ENCODE measurements at regions not wholly inside any gene's neighbourhood (a gene's known extent, or its start where the extent isn't known, plus 50 kb on each side); places are given as distances from the start of the nearest gene placed in this dataset.
"Not testable (repeated sequence)": the region's sequence is repeated elsewhere in the genome, so short reads cannot be mapped to it uniquely, and the experiment has no call there.

DNA sequence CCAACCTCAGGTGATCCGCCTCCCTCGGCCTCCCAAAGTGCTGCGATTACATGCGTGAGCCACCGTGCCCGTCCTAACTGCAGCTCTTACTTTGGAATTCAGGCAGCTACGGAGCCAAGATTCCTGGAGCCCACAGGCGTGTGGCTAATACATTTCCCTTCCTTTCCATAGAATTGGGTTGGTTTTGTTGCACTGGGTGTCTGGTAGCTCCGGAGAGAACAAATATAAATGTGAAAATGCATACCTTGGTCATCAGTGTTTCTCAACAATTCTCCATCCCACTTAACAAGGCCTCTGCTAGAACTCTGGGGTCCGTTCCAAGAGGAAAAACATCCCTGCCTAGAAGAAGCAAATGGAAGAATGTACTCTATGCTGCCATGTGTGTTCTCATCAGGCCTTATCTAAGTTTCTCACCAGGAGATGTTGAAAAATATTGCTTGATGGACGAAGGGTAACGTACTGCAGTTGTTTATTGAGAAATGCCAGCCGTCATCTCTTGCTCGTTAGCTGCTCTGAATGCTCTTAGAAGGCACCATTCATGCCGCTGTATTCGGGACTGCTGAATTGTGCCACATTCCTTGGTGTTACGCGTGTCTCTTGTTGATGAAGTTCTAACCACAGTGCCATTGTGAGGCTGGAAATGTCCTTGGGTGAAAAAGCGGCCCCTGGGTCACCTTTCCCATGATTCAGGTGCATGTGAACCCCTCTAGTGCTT lies 50.5 kb upstream of the CD99 start:
- DNase-seq (ENCODE audit: low read depth) = no peak
- no peak for TF ChIP-seq POLR2A (IDR thresholded peaks at IDR 0.05; ENCODE audit: extremely low read depth, insufficient read length)
- TF ChIP-seq, protein P1, sequence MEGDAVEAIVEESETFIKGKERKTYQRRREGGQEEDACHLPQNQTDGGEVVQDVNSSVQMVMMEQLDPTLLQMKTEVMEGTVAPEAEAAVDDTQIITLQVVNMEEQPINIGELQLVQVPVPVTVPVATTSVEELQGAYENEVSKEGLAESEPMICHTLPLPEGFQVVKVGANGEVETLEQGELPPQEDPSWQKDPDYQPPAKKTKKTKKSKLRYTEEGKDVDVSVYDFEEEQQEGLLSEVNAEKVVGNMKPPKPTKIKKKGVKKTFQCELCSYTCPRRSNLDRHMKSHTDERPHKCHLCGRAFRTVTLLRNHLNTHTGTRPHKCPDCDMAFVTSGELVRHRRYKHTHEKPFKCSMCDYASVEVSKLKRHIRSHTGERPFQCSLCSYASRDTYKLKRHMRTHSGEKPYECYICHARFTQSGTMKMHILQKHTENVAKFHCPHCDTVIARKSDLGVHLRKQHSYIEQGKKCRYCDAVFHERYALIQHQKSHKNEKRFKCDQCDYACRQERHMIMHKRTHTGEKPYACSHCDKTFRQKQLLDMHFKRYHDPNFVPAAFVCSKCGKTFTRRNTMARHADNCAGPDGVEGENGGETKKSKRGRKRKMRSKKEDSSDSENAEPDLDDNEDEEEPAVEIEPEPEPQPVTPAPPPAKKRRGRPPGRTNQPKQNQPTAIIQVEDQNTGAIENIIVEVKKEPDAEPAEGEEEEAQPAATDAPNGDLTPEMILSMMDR (IDR thresholded peaks at IDR 0.05; ENCODE audit: low read depth, low read length) = no peak
- no peak for TF ChIP-seq MYC (IDR thresholded peaks at IDR 0.05; ENCODE audit: low read depth, low read length)
- no peak overlapping the region for H3K4me3 ChIP-seq (ENCODE audit: low read depth, low read length)

DNA sequence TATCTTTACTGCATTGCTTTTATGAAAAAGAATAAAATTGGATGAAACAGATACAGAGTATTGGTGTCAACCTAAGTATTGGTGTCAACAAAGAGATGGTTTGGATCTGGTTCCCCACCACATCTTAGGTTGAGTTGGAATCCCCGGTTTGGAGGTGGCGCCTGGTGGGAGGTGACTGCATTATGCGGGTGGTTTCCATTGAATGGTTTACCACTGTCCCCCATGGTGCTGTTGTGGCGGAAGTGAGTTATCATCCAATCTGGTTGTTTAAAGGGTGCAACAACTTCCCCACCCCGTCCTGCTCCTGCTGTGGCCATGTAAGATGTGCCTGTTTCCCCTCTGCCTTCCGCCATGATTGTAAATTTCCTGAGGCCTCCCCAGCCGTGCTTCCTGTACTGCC lies 52.8 kb upstream of the CD99 start:
- TF ChIP-seq, protein P1 (IDR thresholded peaks at IDR 0.05; ENCODE audit: low read depth, low read length) = no peak
- TF ChIP-seq POLR2A (IDR thresholded peaks at IDR 0.05; ENCODE audit: extremely low read depth, insufficient read length) = no peak
- TF ChIP-seq, protein P2, sequence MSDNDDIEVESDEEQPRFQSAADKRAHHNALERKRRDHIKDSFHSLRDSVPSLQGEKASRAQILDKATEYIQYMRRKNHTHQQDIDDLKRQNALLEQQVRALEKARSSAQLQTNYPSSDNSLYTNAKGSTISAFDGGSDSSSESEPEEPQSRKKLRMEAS (IDR thresholded peaks at IDR 0.05; ENCODE audit: low read depth, low read length) = no peak
- TF ChIP-seq MYC (IDR thresholded peaks at IDR 0.05; ENCODE audit: low read depth, low read length) = no peak
- no peak overlapping the region for H3K4me3 ChIP-seq (ENCODE audit: low read depth, low read length)
- DNase-seq (ENCODE audit: low read depth) = no peak

DNA sequence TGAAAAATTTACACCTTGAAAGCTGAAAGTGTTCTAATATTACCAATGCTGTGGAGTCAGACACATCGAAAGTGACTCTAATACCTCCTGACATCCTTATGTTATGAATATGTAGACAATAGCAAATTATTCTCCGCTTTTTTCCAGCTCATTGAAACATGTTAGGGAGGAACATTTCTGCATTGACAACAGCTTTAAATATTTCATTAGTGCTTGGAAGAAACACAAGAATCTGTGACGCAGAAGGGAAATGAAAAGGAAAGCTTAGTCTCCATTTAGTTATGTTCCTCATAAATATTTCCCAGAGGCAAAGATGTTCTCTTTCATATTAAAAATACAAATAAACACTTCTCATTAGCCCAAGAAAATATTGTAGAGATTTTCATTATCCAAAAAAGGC lies 55.8 kb upstream of the CD99 start:
- TF ChIP-seq, protein P1 (IDR thresholded peaks at IDR 0.05; ENCODE audit: low read depth, low read length) = no peak
- TF ChIP-seq, protein P2 (IDR thresholded peaks at IDR 0.05; ENCODE audit: low read depth, low read length) = no peak
- TF ChIP-seq POLR2A (IDR thresholded peaks at IDR 0.05; ENCODE audit: extremely low read depth, insufficient read length) (no peak), MYC (IDR thresholded peaks at IDR 0.05; ENCODE audit: low read depth, low read length) (no peak)
- no peak overlapping the region for H3K4me3 ChIP-seq (ENCODE audit: low read depth, low read length)
- no peak for DNase-seq (ENCODE audit: low read depth)

DNA sequence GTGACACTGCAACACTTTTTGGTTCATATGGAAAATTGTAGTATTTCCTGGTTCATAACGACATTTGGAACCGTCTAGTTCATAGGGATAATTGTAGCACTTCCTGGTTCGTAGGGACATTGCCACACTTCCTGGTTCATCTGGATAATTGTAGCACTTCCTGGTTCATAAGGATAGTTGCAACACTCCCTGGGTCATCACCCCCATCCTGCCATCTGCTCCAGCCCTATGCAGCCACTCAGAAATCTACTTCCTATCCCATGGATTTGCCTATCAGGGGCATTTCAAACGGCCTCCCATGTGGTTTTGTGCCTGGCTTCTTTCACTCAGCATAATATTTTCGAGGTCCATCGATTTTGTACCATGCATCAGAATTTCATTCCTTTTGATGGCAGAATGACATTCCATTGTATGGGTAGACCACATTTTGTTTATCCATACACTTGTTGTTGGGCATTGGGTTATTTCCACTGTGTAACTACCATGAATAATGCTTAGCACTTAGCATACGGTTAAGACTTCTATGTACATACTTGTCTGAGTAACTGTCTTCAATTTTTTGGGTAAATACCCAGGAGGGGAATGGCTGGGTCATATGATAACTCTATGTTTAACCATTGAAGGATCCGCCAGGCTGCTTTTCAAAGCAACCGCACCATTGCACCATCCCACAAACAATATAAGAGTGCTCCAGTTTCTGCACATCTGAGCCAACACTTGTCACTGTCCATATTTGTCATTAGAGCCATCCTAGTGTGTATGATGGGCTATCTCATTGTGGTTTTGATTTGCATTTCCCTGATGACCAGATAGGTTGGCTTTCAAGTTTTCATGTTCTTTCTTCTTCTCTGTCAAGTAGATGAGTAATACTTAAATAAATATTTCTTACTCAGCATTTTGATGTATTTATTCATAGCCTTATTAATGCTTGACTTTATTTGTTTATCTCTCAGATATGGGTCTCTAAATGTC lies 58.3 kb upstream of the CD99 start:
- H3K4me3 ChIP-seq (ENCODE audit: low read depth, low read length) = no peak overlapping the region
- no peak for DNase-seq (ENCODE audit: low read depth)
- TF ChIP-seq MYC (IDR thresholded peaks at IDR 0.05; ENCODE audit: low read depth, low read length) = no peak
- TF ChIP-seq POLR2A (IDR thresholded peaks at IDR 0.05; ENCODE audit: extremely low read depth, insufficient read length) = no peak
- TF ChIP-seq, protein P2 (IDR thresholded peaks at IDR 0.05; ENCODE audit: low read depth, low read length) = no peak
- TF ChIP-seq, protein P1 (IDR thresholded peaks at IDR 0.05; ENCODE audit: low read depth, low read length) = no peak

DNA sequence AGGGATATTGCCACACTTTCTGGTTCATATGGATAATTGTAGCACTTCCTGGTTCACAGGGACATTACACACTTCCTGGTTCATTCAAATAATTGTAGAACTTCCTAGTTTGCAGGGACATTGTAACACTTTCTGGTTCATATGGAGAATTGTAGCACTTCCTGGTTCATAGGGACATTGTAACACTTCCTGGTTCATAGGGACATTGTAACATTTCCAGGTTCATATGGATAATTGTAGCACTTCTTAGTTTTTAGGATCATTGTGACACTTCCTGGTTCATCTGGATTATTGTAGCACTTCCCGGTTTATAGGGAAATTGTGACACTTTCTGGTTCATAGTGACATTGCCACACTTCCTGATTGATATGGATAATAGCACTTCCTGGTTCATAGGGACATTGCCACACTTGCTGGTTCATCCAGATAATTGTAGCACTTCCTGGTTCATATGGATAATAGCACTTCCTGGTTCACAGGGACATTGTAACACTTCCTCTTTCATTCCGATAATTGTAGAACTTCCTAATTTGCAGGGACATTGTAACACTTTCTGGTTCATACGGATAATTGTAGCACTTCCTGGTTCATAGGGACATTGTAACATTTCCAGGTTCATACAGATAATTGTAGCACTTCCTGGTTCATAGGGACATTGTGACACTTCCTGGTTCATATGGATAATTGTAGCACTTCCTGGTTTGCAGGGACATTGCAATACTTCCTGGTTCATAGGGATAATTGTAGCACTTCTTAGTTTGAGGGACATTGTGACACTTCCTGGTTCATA lies 59.2 kb upstream of the CD99 start:
- TF ChIP-seq, protein P2 (IDR thresholded peaks at IDR 0.05; ENCODE audit: low read depth, low read length) = no peak
- TF ChIP-seq, protein P1 (IDR thresholded peaks at IDR 0.05; ENCODE audit: low read depth, low read length) = no peak
- no peak for TF ChIP-seq POLR2A (IDR thresholded peaks at IDR 0.05; ENCODE audit: extremely low read depth, insufficient read length)
- no peak for TF ChIP-seq MYC (IDR thresholded peaks at IDR 0.05; ENCODE audit: low read depth, low read length)
- H3K4me3 ChIP-seq (ENCODE audit: low read depth, low read length) = no peak overlapping the region
- no peak for DNase-seq (ENCODE audit: low read depth)

DNA sequence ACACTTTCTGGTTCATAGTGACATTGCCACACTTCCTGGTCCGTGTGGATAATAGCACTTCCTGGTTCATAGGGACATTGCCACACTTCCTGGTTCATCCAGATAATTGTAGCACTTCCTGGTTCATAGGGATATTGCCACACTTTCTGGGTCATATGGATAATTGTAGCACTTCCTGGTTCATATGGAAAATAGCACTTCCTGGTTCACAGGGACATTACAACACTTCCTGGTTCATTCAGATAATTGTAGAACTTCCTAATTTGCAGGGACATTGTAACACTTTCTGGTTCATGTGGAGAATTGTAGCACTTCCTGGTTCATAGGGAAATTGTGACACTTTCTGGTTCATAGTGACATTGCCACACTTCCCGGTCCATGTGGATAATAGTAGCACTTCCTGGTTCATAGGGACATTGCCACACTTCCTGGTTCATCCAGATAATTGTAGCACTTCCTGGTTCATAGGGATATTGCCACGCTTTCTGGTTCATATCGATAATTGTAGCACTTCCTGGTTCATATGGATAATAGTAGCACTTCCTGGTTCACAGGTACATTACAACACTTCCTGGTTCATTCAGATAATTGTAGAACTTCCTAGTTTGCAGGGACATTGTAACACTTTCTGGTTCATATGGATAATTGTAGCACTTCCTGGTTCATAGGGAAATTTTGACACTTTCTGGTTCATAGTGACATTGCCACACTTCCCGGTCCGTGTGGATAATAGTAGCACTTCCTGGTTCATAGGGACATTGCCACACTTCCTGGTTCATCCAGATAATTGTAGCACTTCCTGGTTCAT lies 60.0 kb upstream of the CD99 start:
- not testable (repeated sequence) for DNase-seq (ENCODE audit: low read depth); H3K4me3 ChIP-seq (ENCODE audit: low read depth, low read length)

DNA sequence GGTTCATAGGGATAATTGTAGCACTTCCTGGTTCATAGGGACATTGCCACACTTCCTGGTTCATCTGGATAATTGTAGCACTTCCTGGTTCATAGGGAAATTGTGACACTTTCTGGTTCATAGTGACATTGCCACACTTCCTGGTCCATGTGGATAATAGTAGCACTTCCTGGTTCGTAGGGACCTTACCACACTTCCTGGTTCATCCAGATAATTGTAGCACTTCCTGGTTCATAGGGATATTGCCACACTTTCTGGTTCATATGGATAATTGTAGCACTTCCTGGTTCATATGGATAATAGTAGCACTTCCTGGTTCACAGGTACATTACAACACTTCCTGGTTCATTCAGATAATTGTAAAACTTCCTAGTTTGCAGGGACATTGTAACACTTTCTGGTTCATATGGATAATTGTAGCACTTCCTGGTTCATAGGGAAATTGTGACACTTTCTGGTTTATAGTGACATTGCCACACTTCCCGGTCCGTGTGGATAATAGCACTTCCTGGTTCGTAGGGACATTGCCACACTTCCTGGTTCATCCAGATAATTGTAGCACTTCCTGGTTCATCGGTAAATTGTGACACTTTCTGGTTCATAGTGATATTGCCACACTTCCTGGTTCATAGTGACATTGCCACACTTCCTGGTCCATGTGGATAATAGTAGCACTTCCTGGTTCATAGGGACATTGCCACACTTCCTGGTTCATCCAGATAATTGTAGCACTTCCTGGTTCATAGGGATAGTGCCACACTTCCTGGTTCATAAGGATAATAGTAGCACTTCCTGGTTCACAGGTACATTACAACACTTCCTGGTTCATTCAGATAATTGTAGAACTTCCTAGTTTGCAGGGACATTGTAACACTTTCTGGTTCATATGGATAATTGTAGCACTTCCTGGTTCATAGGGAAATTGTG lies 60.8 kb upstream of the CD99 start:
- H3K4me3 ChIP-seq (ENCODE audit: low read depth, low read length); DNase-seq (ENCODE audit: low read depth): not testable (repeated sequence)
